Type B pancreatic cell (in vitro differentiated cells): ENCODE measurements at regions not wholly inside any gene's neighbourhood (a gene's known extent, or its start where the extent isn't known, plus 50 kb on each side); places are given as distances from the start of the nearest gene placed in this dataset.

Experiments used
- DNase-seq: peaks from one replicate; pipeline ENCODE4 v3.0.0; 2021; ENCODE audit warnings: mixed read lengths; ENCODE audit not compliant: unreplicated experiment; ENCODE audit errors: extremely low spot score
- H3K27ac Mint-ChIP-seq: 2 replicates; pipeline ENCODE4 v1.8.0; 2021; ENCODE audit warnings: mild to moderate bottlenecking, mixed read lengths
- H3K27me3 Mint-ChIP-seq: 2 replicates; pipeline ENCODE4 v1.8.0; 2021; ENCODE audit warnings: mixed read lengths
- H3K36me3 Mint-ChIP-seq: 2 replicates; pipeline ENCODE4 v1.8.0; 2021; ENCODE audit warnings: mixed read lengths
- H3K4me1 Mint-ChIP-seq: one replicate; pipeline ENCODE4 v1.8.0; 2021; ENCODE audit warnings: mixed read lengths; ENCODE audit not compliant: unreplicated experiment
- H3K4me3 Mint-ChIP-seq: 2 replicates; pipeline ENCODE4 v1.8.0; 2021; ENCODE audit warnings: mild to moderate bottlenecking, mixed read lengths
- H3K9me3 Mint-ChIP-seq: 2 replicates; pipeline ENCODE4 v1.8.0; 2021; ENCODE audit warnings: mixed read lengths
- CTCF ChIP-seq: fragments of 200-600 bp; sonication (generic); conservative IDR thresholded peaks from 2 replicates; pipeline ENCODE4 v1.5.0; 2021; ENCODE audit warnings: antibody characterized with exemption, mild to moderate bottlenecking

- TF ChIP-seq CTCF = no peak
- no peak for DNase-seq
- Mint-ChIP-seq H3K9me3 (no peaks in the 10 kb centered on the region), H3K4me3 (no peak overlapping the region), H3K27ac (no peak overlapping the region), H3K27me3 (no peaks in the 10 kb centered on the region), H3K4me1 (no peaks in the 10 kb centered on the region), H3K36me3 (no peaks in the 10 kb centered on the region)
These were observed 154.9 kb upstream of the SMIM21 start for GRCh38 chr18:75582406-75582821.

- Mint-ChIP-seq H3K27me3 (no peaks in the 10 kb centered on the region), H3K27ac (no peak overlapping the region), H3K4me1 (no peaks in the 10 kb centered on the region), H3K36me3 (no peaks in the 10 kb centered on the region), H3K4me3 (no peak overlapping the region), H3K9me3 (no peaks in the 10 kb centered on the region)
- no peak for DNase-seq
- no peak for TF ChIP-seq CTCF
These were observed 154.0 kb upstream of the SMIM21 start for GRCh38 chr18:75581336-75582131.

GRCh38 chr18:75574187-75574586, 146.7 kb upstream of the SMIM21 start:
- Mint-ChIP-seq H3K4me3 (no peak overlapping the region), H3K27me3 (peaks cover 3% of the 10 kb centered on the region)
- DNase-seq = no peak

GRCh38 chr18:75563150-75563549, 135.6 kb upstream of the SMIM21 start:
- no peaks in the 10 kb centered on the region for H3K9me3 Mint-ChIP-seq

More at GRCh38 chr18:75574187-75574586, 146.7 kb upstream of the SMIM21 start:
- H3K9me3 Mint-ChIP-seq = peaks cover 10% of the 10 kb centered on the region
- H3K36me3 Mint-ChIP-seq = no peaks in the 10 kb centered on the region
- no peaks in the 10 kb centered on the region for H3K4me1 Mint-ChIP-seq
- TF ChIP-seq CTCF = no peak
- H3K27ac Mint-ChIP-seq = no peak overlapping the region

GRCh38 chr18:75562216-75562615, 134.7 kb upstream of the SMIM21 start:
- Mint-ChIP-seq H3K27ac (no peak overlapping the region), H3K4me1 (no peaks in the 10 kb centered on the region), H3K27me3 (peaks cover 3% of the 10 kb centered on the region), H3K9me3 (no peaks in the 10 kb centered on the region), H3K4me3 (no peak overlapping the region), H3K36me3 (no peaks in the 10 kb centered on the region)
- no peak for DNase-seq
- no peak for TF ChIP-seq CTCF

More at GRCh38 chr18:75563150-75563549, 135.6 kb upstream of the SMIM21 start:
- no peak overlapping the region for H3K4me3 Mint-ChIP-seq
- H3K4me1 Mint-ChIP-seq = no peaks in the 10 kb centered on the region
- H3K27ac Mint-ChIP-seq = no peak overlapping the region
- TF ChIP-seq CTCF = no peak
- H3K36me3 Mint-ChIP-seq = no peaks in the 10 kb centered on the region
- DNase-seq = no peak
- H3K27me3 Mint-ChIP-seq = peaks cover 3% of the 10 kb centered on the region
